Upper lobe of left lung (tissue), 4 donors: ENCODE measurements at regions not wholly inside any gene's neighbourhood (a gene's known extent, or its start where the extent isn't known, plus 50 kb on each side); places are given as distances from the start of the nearest gene placed in this dataset.
"Not testable (repeated sequence)": the region's sequence is repeated elsewhere in the genome, so short reads cannot be mapped to it uniquely, and the experiment has no call there.

ENCODE experiments used
- CTCF ChIP-seq, 6 experiments: fragments of 450-650 bp in 4 of 6; fragments of 200-600 bp in 2 of 6; sonication (generic) in 2 of 6; IDR thresholded peaks; one replicate each; pipeline ENCODE4 v1.5.1; 2016 to 2019; ENCODE audit warnings: antibody characterized with exemption in 6 of 6
- POLR2AphosphoS5 ChIP-seq, 2 donors: sonication (generic); formaldehyde crosslinking; IDR thresholded peaks; one replicate each; pipeline ENCODE4 v1.5.1; 2017; ENCODE audit warnings: antibody characterized with exemption in 2 of 2

GRCh38 chr13:62729746-62730145, 1314.1 kb upstream of the PCDH20 start:
- TF ChIP-seq CTCF, POLR2AphosphoS5 (IDR thresholded peaks at IDR 0.05): not testable (repeated sequence)
